Natural killer cell (primary cell): ENCODE measurements at regions not wholly inside any gene's neighbourhood (a gene's known extent, or its start where the extent isn't known, plus 50 kb on each side); places are given as distances from the start of the nearest gene placed in this dataset.
"Not testable (repeated sequence)": the region's sequence is repeated elsewhere in the genome, so short reads cannot be mapped to it uniquely, and the experiment has no call there.

ENCODE experiments used
- ATAC-seq, 3 donors: fragments of 150-1000 bp in 2 of 3; fragments of 200-7000 bp in 1 of 3; cut with Tn5 transposase; 1 replicate in 1 of 3; 2 replicates in 2 of 3; pipeline ENCODE4 v1.10.0; 2021; ENCODE audit warnings: mild to moderate bottlenecking in 2 of 3, moderate library complexity in 2 of 3
- DNase-seq, 2 donors: peaks; one replicate each; pipeline versions ENCODE4 v3.0.0 to v3.0.0-alpha.2; 2013 to 2021; ENCODE audit warnings: mixed read lengths in 1 of 2
- H3K27ac ChIP-seq: one replicate; pipeline ENCODE4 v1.5.1; 2013; ENCODE audit warnings: mild to moderate bottlenecking, low read length
- H3K27me3 ChIP-seq: one replicate; pipeline ENCODE4 v1.6.1; 2013; ENCODE audit warnings: low read length; ENCODE audit not compliant: control insufficient read depth, insufficient read depth
- H3K36me3 ChIP-seq: one replicate; pipeline ENCODE4 v1.6.1; 2013; ENCODE audit warnings: low read length; ENCODE audit not compliant: control insufficient read depth, insufficient read depth
- H3K4me1 ChIP-seq: one replicate; pipeline ENCODE4 v1.6.1; 2013; ENCODE audit warnings: low read length; ENCODE audit not compliant: control insufficient read depth, insufficient read depth
- H3K4me3 ChIP-seq: one replicate; pipeline ENCODE4 v1.5.1; 2013; ENCODE audit warnings: low read length
- H3K9me3 ChIP-seq: one replicate; pipeline ENCODE4 v1.6.1; 2013; ENCODE audit warnings: low read length; ENCODE audit not compliant: control insufficient read depth, insufficient read depth
- H3K27ac Mint-ChIP-seq, 2 donors: one replicate each; pipeline ENCODE4 v1.8.0; 2022; ENCODE audit warnings: mild to moderate bottlenecking in 2 of 2, mixed read lengths in 2 of 2, moderate library complexity in 1 of 2
- H3K27me3 Mint-ChIP-seq, 2 donors: one replicate each; pipeline ENCODE4 v1.8.0; 2022; ENCODE audit warnings: low read depth in 2 of 2, mixed read lengths in 2 of 2
- H3K36me3 Mint-ChIP-seq: one replicate; pipeline ENCODE4 v1.8.0; 2022; ENCODE audit warnings: mixed read lengths
- H3K4me1 Mint-ChIP-seq, 2 donors: one replicate each; pipeline ENCODE4 v1.8.0; 2022; ENCODE audit warnings: mixed read lengths in 2 of 2
- H3K4me3 Mint-ChIP-seq: one replicate; pipeline ENCODE4 v1.8.0; 2022; ENCODE audit warnings: mild to moderate bottlenecking, moderate library complexity, mixed read lengths
- H3K9me3 Mint-ChIP-seq, 2 donors: one replicate each; pipeline ENCODE4 v1.8.0; 2022; ENCODE audit warnings: mixed read lengths in 2 of 2
- WGBS: methylation state at CpG from one replicate; pipeline ENCODE4 v1.1.7; 2013; ENCODE audit warnings: missing lambda C conversion rate; ENCODE audit not compliant: insufficient coverage; 5-methylcytosine and 5-hydroxymethylcytosine counted together
- intact Hi-C: fragments of 100-400 bp; cut with micrococcal nuclease; formaldehyde crosslinking; loops from one replicate; pipeline ENCODE4 v1.14.2; 2022
- TF ChIP-seq, protein P1 (sequence below): fragments of 200-600 bp; IDR thresholded peaks from one replicate; pipeline ENCODE4 v1.8.0; 2022; ENCODE audit warnings: antibody characterized with exemption

DNA sequence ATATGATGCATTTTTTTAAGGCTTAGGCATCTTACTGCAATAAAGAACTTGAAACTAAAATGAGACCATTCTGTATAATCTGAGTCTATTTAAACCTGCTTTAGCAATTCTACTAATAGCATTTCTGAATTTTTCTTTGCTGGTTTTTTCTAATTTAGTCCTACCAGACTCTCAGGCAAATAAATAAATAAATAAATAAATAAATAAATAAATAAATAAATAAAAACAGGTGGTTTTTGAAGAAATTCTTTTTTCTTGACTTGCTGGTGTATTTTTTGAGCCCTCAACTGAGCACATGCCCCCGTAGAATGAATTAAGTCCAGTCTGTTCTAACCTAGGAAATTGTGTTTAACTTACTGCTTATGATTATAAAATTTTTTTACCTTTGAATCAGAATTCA lies 134.7 kb upstream of the FOXP2 start:
- ATAC-seq (no peak), DNase-seq (no peak)
- H3K4me1 ChIP-seq = no peaks in the 10 kb centered on the region
- no peak overlapping the region for H3K4me3 ChIP-seq
- H3K27ac ChIP-seq = no peak overlapping the region
- no peaks in the 10 kb centered on the region for H3K27me3 ChIP-seq
- no peaks in the 10 kb centered on the region for H3K9me3 ChIP-seq
- WGBS = no CpG with 5 or more reads among the region's 1 CpG
- no peak overlapping the region for H3K4me3 Mint-ChIP-seq
- intact Hi-C loops = no loop called here
- no peaks in the 10 kb centered on the region for H3K36me3 Mint-ChIP-seq
- TF ChIP-seq, protein P1, sequence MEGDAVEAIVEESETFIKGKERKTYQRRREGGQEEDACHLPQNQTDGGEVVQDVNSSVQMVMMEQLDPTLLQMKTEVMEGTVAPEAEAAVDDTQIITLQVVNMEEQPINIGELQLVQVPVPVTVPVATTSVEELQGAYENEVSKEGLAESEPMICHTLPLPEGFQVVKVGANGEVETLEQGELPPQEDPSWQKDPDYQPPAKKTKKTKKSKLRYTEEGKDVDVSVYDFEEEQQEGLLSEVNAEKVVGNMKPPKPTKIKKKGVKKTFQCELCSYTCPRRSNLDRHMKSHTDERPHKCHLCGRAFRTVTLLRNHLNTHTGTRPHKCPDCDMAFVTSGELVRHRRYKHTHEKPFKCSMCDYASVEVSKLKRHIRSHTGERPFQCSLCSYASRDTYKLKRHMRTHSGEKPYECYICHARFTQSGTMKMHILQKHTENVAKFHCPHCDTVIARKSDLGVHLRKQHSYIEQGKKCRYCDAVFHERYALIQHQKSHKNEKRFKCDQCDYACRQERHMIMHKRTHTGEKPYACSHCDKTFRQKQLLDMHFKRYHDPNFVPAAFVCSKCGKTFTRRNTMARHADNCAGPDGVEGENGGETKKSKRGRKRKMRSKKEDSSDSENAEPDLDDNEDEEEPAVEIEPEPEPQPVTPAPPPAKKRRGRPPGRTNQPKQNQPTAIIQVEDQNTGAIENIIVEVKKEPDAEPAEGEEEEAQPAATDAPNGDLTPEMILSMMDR = no peak
- no peak overlapping the region for H3K27ac Mint-ChIP-seq
- no peaks in the 10 kb centered on the region for H3K4me1 Mint-ChIP-seq
- H3K27me3 Mint-ChIP-seq = no peaks in the 10 kb centered on the region
- H3K36me3 ChIP-seq = no peaks in the 10 kb centered on the region
- peaks cover 7 to 8% of the 10 kb centered on the region in 2 donors for H3K9me3 Mint-ChIP-seq

- H3K4me1 ChIP-seq = no peaks in the 10 kb centered on the region
- no peaks in the 10 kb centered on the region for H3K27me3 ChIP-seq
- no peaks in the 10 kb centered on the region for H3K27me3 Mint-ChIP-seq
- H3K9me3 Mint-ChIP-seq = peaks cover 9 to 17% of the 10 kb centered on the region in 2 donors
- 80% methylated on average over 1 of the region's 1 CpG for WGBS
- intact Hi-C loops = no loop called here
- H3K4me3 Mint-ChIP-seq = no peak overlapping the region
- no peak for DNase-seq
- ATAC-seq = no peak
- TF ChIP-seq, protein P1 = no peak
- no peaks in the 10 kb centered on the region for H3K36me3 Mint-ChIP-seq
- H3K4me1 Mint-ChIP-seq = no peaks in the 10 kb centered on the region
- no peaks in the 10 kb centered on the region for H3K36me3 ChIP-seq
- no peaks in the 10 kb centered on the region for H3K9me3 ChIP-seq
- H3K27ac Mint-ChIP-seq = no peak overlapping the region
- H3K4me3 ChIP-seq = no peak overlapping the region
- no peak overlapping the region for H3K27ac ChIP-seq
Observed at GRCh38 chr7:114273218-114273617, 141.4 kb upstream of the FOXP2 start.

- Mint-ChIP-seq H3K9me3 (peaks cover 7 to 16% of the 10 kb centered on the region in 2 donors), H3K4me3 (no peak overlapping the region), H3K36me3 (no peaks in the 10 kb centered on the region), H3K27ac (no peak overlapping the region), H3K4me1 (no peaks in the 10 kb centered on the region), H3K27me3 (no peaks in the 10 kb centered on the region)
- TF ChIP-seq, protein P1 = no peak
- no peaks in the 10 kb centered on the region for H3K9me3 ChIP-seq
- WGBS = no CpG with 5 or more reads among the region's 1 CpG
- intact Hi-C loops = no loop called here
- H3K4me1 ChIP-seq = no peaks in the 10 kb centered on the region
- no peak overlapping the region for H3K27ac ChIP-seq
- no peak overlapping the region for H3K4me3 ChIP-seq
- no peaks in the 10 kb centered on the region for H3K36me3 ChIP-seq
- ATAC-seq (no peak), DNase-seq (no peak)
- no peaks in the 10 kb centered on the region for H3K27me3 ChIP-seq
Observed at GRCh38 chr7:114269714-114270113, 144.9 kb upstream of the FOXP2 start.

DNA sequence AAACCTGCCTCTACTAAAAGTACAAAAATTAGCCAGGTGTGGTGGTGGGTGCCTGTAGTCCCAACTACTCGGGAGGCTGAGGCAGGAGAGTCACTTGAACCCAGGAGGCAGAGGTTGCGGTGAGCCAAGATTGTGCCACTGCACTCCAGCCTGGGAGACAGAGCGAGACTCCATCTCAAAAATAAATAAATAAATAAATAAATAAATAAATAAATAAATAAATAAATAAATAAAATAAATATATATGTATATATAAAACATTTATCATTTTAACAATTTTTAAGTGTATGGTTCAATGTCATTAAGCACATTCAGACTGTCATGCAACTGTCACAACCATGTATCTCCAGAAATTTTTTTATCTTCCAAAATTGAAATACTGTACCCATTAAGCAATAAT lies 147.1 kb upstream of the FOXP2 start:
- WGBS = 89% methylated on average over 1 of the region's 3 CpGs
- H3K27ac ChIP-seq, H3K4me1 Mint-ChIP-seq, H3K27ac Mint-ChIP-seq, ATAC-seq, H3K36me3 ChIP-seq, H3K4me3 Mint-ChIP-seq, DNase-seq, H3K36me3 Mint-ChIP-seq, H3K4me1 ChIP-seq, H3K27me3 ChIP-seq, H3K4me3 ChIP-seq, H3K9me3 ChIP-seq, H3K27me3 Mint-ChIP-seq, intact Hi-C loops: not testable (repeated sequence)
- H3K9me3 Mint-ChIP-seq = peaks cover 9 to 14% of the 10 kb centered on the region in 2 donors
